ENCODE measurements at regions not wholly inside any gene's neighbourhood (a gene's known extent, or its start where the extent isn't known, plus 50 kb on each side); places are given as distances from the start of the nearest gene placed in this dataset.

DNA sequence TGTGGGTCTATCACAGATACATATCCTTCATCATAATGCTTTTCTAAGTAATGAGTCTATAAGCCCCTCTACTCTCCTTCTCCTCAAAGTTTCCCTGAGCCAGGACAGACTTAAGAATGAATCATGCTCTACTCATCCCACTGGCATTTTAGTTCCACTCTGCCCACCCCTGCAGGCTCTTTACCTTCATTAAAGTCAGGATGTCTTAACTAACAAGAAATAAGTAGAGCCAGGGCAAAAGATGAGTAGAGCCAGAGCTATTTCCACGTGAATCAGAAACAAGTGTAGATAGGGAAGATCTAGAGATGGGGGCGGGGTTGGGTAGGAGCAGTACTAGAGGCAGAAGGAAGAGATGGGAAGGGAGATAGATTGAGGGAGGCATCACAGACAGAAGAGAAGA, 790.5 kb downstream of the RNF144A start:
- no peaks in the 10 kb centered on the region for H3K4me1 ChIP-seq
- in situ Hi-C loops (cut with MboI; ENCODE audit: low sequenced_read_pairs): no loop called here
- no peaks in the 10 kb centered on the region for H3K27me3 ChIP-seq (ENCODE audit: low read depth)
- H3K9me3 ChIP-seq: no peaks in the 10 kb centered on the region
- no peak overlapping the region for H3K4me3 ChIP-seq
- no peaks in the 10 kb centered on the region for H3K36me3 ChIP-seq (replicated peaks)
- DNase-seq (ENCODE audit: low spot score in 2 of 2): no peak

DNA sequence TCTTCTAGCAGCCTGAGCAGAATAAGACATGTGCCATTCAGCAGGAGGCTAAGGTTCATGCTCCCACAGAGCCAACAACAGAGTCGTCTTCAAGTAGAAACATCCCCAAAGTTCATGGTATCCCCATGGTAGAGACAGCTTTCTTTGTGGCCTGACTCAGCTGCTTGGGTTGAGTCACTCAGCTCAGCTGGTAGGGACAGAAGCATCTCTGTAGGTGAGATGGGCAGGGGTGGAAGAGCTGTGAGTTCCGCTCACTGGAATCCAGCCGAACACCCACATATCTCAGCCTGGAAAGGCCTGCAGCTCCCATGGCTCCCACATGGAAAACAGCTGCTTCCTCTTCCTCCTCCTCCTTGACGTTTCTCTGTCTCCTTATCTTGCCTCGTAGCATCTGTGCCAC, 792.7 kb downstream of the RNF144A start:
- Histone ChIP-seq H3K27me3 (ENCODE audit: low read depth) (no peaks in the 10 kb centered on the region), H3K36me3 (replicated peaks) (no peaks in the 10 kb centered on the region), H3K4me1 (no peaks in the 10 kb centered on the region), H3K9me3 (no peaks in the 10 kb centered on the region), H3K4me3 (no peak overlapping the region)
- in situ Hi-C loops (cut with MboI; ENCODE audit: low sequenced_read_pairs): no loop called here
- DNase-seq (ENCODE audit: low spot score in 2 of 2): no peak

DNA sequence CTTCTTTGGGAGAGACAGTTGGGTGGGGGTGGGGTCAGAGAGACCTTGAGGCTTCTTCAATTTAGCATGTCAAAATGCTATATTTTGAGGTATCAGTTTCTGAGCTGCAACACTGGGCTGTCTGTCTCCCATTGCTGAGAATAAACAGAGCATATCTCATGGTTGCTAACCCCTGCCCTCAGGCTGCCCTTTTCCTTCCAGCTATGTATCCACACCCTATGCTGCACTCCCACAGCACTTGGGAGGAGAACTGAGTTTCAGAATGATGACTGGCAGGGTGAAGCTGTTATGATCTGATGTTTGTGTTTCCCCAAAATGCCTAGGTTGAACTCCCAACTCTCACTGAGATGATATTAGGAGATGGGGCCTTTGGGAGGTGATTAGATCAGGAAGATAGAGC, 794.0 kb downstream of the RNF144A start:
- in situ Hi-C loops (cut with MboI; ENCODE audit: low sequenced_read_pairs): no loop called here
- Histone ChIP-seq H3K9me3 (no peaks in the 10 kb centered on the region), H3K4me1 (no peaks in the 10 kb centered on the region), H3K36me3 (replicated peaks) (no peaks in the 10 kb centered on the region), H3K27me3 (ENCODE audit: low read depth) (no peaks in the 10 kb centered on the region), H3K4me3 (no peak overlapping the region)
- DNase-seq (ENCODE audit: low spot score in 2 of 2): no peak

DNA sequence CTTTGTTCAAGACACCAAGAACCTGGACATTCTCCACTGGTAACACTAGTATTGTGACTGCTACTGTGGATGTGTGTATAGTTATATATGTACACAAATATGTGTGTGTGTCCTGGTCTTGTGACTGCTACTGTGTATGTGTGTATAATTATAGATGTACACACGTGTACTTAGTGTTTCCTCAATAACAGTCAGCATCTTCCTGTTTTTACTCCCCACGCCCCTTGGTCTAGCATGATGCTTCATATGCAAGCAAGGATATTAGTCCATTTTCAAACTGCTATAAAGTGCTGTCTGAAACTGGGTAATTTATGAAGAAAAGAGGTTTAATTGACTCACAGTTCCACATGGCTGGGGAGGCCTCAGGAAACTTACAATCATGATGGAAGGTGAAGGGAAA, 802.7 kb downstream of the RNF144A start:
- H3K4me3 ChIP-seq: no peak overlapping the region
- H3K36me3 ChIP-seq (replicated peaks): no peaks in the 10 kb centered on the region
- H3K4me1 ChIP-seq: no peaks in the 10 kb centered on the region
- DNase-seq (ENCODE audit: low spot score in 2 of 2): no peak
- H3K9me3 ChIP-seq: no peaks in the 10 kb centered on the region
- in situ Hi-C loops (cut with MboI; ENCODE audit: low sequenced_read_pairs): no loop called here
- no peaks in the 10 kb centered on the region for H3K27me3 ChIP-seq (ENCODE audit: low read depth)

DNA sequence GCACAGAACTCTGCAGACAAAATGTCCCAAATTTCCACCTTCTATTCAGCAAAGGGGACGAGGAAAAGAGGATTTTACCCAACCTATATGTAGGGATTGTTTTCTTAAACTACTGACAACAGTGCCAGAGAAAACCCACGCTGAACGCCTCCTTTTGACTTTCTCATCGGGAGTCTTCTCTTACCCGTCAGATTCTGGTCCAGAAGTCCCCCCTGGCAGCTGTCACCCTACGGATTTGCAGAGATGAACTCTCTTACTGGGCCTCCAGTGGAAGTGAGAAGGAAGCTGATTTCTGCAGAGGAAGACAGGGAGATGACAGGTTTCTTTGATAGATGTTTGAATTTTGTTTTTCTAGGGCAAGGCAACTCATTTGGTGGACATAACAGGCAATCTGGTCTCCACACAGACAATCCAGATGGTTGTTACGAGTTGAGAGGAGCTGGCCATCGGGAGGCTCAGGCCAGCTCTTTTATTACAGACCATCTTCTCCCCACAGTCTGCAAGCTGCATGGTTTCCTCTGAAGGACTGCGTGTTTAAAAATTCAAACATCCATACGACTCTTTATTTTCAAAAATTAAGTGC, 804.3 kb downstream of the RNF144A start:
- no peaks in the 10 kb centered on the region for H3K36me3 ChIP-seq (replicated peaks)
- no peak for DNase-seq (ENCODE audit: low spot score in 2 of 2)
- no peaks in the 10 kb centered on the region for H3K27me3 ChIP-seq (ENCODE audit: low read depth)
- no peaks in the 10 kb centered on the region for H3K4me1 ChIP-seq
- no peaks in the 10 kb centered on the region for H3K9me3 ChIP-seq
- H3K4me3 ChIP-seq: no peak overlapping the region
- in situ Hi-C loops (cut with MboI; ENCODE audit: low sequenced_read_pairs): no loop called here

DNA sequence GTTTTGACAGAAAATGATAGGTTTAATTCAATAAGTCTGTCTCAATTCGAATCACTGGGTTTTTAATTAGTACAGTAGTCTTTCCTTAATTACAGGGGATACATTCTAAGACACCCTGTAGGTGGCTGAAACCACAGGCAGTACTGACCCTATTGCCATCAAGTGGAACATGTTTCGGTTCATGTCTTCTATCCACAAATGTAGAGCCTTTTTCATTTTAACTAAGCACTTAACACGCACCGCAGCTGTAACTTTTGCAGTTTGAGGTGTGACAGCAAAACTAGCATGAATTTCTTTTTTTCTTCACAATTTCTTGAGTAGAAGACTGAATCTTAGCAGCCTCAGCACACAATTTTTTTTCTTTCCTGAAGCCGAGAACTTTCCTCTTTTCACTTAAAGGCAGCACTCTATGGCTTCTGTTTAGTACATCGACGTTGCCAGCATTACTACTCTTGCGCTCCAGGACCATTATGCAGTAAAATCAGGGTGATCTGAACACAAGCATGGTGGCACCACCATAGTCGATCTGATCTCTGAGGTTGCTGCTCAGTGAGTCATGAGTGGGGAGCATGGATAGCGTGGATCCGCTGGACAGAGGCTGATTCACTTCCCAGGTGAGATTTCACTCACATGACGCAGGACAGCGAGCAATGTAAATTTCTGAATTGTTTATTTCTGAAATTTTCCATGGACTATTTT, 805.1 kb downstream of the RNF144A start:
- Histone ChIP-seq H3K27me3 (ENCODE audit: low read depth) (no peaks in the 10 kb centered on the region), H3K36me3 (replicated peaks) (no peaks in the 10 kb centered on the region), H3K4me3 (no peak overlapping the region), H3K4me1 (no peaks in the 10 kb centered on the region), H3K9me3 (no peaks in the 10 kb centered on the region)
- DNase-seq (ENCODE audit: low spot score in 2 of 2): no peak
- in situ Hi-C loops (cut with MboI; ENCODE audit: low sequenced_read_pairs): no loop called here

DNA sequence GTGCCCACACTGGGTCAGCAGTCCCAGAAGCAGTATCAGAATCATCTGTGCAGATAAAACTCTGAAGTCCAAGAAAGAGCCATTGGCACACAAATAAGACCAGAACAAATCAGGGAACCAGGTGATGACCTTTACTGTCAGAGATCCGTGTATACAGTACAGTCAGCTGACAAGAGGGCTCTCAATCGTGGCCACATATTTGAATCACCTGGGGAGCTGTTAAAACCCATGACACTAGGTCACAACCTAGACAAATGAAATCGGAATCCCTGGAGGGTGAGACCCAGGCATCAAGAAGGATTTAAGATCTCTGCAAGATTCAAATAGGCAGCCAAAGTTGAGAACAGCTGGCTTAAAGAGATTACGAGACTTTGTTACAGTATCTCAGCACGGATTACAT, 807.1 kb downstream of the RNF144A start:
- H3K9me3 ChIP-seq: no peaks in the 10 kb centered on the region
- in situ Hi-C loops (cut with MboI; ENCODE audit: low sequenced_read_pairs): no loop called here
- no peaks in the 10 kb centered on the region for H3K27me3 ChIP-seq (ENCODE audit: low read depth)
- no peaks in the 10 kb centered on the region for H3K36me3 ChIP-seq (replicated peaks)
- DNase-seq (ENCODE audit: low spot score in 2 of 2): no peak
- no peak overlapping the region for H3K4me3 ChIP-seq
- no peaks in the 10 kb centered on the region for H3K4me1 ChIP-seq

DNA sequence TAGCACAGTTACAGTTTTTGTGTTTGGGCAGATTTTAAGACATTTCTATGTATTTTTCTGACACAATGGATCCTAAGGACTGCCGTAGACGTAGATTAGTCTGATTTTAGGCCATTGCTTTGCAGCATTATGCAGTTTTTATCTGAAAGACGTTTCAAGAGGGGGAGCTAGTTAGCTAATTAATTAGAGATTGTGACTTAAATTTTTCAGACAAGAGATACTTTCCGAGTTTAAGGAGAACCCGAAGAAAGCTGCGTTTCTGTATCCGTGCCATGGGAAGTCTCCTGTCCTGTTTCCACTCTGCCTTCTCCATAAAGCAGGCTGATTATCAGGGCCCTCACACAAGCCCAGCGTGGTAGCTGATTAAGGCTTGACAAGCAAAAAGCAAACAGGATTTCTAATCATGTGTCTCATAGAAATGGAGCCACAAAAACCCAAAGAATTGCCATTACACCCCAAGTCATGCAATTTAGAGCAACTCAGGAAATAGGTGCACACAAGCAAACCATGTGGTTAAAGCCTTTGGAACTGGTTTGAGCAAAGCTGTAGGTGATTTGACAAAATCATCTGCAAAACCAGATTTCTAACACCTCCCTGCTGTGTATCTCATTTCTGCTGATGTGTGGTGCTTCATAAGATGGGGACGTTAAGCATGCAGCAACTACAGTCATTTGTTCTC, 808.1 kb downstream of the RNF144A start:
- Histone ChIP-seq H3K36me3 (replicated peaks) (no peaks in the 10 kb centered on the region), H3K9me3 (no peaks in the 10 kb centered on the region), H3K27me3 (ENCODE audit: low read depth) (no peaks in the 10 kb centered on the region), H3K4me3 (no peak overlapping the region), H3K4me1 (no peaks in the 10 kb centered on the region)
- DNase-seq (ENCODE audit: low spot score in 2 of 2): no peak
- in situ Hi-C loops (cut with MboI; ENCODE audit: low sequenced_read_pairs): no loop called here

DNA sequence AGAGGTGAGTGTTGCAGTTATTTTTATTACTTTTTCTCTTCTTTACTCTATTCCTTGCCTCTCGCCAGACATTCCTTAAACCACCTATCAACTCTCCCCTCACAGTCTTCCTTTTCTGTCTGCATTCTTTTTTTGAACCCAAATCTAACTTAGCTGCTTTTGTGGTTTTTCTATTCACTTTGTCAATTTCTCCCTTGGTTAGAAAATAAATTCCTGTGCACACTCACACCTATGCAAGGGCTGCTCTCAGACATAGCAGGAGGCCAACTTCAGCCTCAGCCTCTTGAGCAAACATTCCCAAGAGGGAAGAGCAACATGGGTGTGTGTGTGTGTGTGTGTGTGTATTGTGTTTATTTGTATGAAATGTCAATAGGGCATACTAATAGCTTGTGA, 808.6 kb downstream of the RNF144A start:
- no peaks in the 10 kb centered on the region for H3K27me3 ChIP-seq (ENCODE audit: low read depth)
- DNase-seq (ENCODE audit: low spot score in 2 of 2): no peak
- no peaks in the 10 kb centered on the region for H3K4me1 ChIP-seq
- in situ Hi-C loops (cut with MboI; ENCODE audit: low sequenced_read_pairs): no loop called here
- no peaks in the 10 kb centered on the region for H3K36me3 ChIP-seq (replicated peaks)
- no peak overlapping the region for H3K4me3 ChIP-seq
- H3K9me3 ChIP-seq: no peaks in the 10 kb centered on the region

DNA sequence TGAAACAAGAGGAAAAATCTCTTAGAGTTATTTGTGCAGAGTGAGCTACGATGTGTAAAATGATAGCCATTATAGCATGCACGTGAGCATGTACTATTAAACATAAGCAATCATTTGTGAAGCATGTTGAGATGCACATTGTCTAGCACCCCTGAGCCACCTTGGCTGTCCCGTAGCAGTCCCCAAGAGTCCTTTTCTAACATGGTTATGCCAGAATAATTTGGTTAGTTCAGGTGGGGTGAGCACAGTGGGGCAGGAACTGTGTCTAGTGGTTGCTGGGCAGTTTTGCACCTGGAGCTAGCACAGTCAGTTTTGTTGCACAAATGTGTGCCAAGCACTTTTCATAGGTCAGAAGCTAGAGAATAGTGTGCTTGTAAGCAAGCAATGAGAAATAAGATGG, 809.8 kb downstream of the RNF144A start:
- H3K36me3 ChIP-seq (replicated peaks): no peaks in the 10 kb centered on the region
- no peaks in the 10 kb centered on the region for H3K4me1 ChIP-seq
- H3K4me3 ChIP-seq: no peak overlapping the region
- H3K9me3 ChIP-seq: no peaks in the 10 kb centered on the region
- DNase-seq (ENCODE audit: low spot score in 2 of 2): no peak
- in situ Hi-C loops (cut with MboI; ENCODE audit: low sequenced_read_pairs): no loop called here
- no peaks in the 10 kb centered on the region for H3K27me3 ChIP-seq (ENCODE audit: low read depth)

DNA sequence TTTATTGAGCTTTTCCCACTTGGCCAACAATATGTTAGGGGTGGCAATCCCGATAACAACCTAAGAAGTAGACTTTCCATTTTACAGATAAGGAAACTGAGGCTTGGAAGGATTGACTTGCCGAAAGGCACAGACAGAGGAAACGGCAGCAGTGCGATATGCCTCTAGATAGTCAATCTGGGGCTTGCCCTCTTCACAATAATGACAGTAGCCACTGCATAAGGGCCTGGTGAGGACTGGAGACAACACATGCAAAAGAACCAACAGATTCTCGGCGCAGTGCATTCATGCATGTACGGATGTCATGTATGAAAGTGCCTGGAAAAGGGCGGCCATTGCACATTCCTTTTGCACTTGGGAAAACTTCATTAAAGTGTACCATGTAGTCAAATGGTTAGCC, 811.2 kb downstream of the RNF144A start:
- Histone ChIP-seq H3K4me3 (no peak overlapping the region), H3K4me1 (no peaks in the 10 kb centered on the region), H3K27me3 (ENCODE audit: low read depth) (no peaks in the 10 kb centered on the region), H3K36me3 (replicated peaks) (no peaks in the 10 kb centered on the region), H3K9me3 (no peaks in the 10 kb centered on the region)
- in situ Hi-C loops (cut with MboI; ENCODE audit: low sequenced_read_pairs): no loop called here
- DNase-seq (ENCODE audit: low spot score in 2 of 2): no peak

DNA sequence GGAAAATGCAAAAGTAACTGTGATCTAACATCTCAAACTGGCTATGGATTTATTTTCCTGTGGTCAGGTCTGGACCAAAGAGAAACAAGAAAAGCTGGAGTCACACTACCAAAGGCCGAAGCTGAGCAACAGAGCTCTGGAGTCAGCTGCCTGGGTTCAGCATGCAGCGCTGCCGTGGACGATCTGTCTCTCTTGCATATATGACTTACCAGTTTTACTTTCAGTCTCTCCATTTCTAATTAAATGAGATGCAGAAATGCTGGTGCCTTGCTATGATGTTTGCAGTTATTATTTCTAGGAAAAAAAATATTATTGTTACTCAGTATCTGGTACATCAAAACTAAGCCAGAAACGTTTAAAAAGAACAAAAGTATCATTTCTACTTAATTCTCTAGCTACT, 813.2 kb downstream of the RNF144A start:
- DNase-seq (ENCODE audit: low spot score in 2 of 2): no peak
- no peaks in the 10 kb centered on the region for H3K4me1 ChIP-seq
- in situ Hi-C loops (cut with MboI; ENCODE audit: low sequenced_read_pairs): no loop called here

DNA sequence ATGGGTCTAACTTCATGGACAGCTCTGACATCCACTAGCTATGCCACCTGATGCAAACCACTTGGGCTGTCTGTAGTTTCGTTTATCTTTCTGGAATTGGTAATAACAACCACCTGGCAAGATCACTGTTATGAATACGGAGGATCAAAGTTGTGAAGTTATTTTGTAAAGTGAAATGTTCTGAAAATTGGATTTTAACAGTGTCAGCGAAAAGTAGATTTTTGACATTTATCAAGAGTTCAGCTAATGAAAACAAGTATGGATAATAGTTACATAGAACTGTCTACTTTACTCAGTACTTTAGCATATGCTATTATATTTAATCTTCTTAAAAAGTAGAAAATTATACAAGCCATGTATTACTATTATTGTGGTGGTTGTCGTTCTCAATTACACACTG, 813.8 kb downstream of the RNF144A start:
- Histone ChIP-seq H3K9me3 (no peaks in the 10 kb centered on the region), H3K4me1 (no peaks in the 10 kb centered on the region), H3K4me3 (no peak overlapping the region), H3K27me3 (ENCODE audit: low read depth) (no peaks in the 10 kb centered on the region), H3K36me3 (replicated peaks) (no peaks in the 10 kb centered on the region)
- DNase-seq (ENCODE audit: low spot score in 2 of 2): no peak
- in situ Hi-C loops (cut with MboI; ENCODE audit: low sequenced_read_pairs): no loop called here

More for the DNA sequence above, 813.2 kb downstream of the RNF144A start:
- Histone ChIP-seq H3K36me3 (replicated peaks) (no peaks in the 10 kb centered on the region), H3K27me3 (ENCODE audit: low read depth) (no peaks in the 10 kb centered on the region), H3K9me3 (no peaks in the 10 kb centered on the region), H3K4me3 (no peak overlapping the region)

DNA sequence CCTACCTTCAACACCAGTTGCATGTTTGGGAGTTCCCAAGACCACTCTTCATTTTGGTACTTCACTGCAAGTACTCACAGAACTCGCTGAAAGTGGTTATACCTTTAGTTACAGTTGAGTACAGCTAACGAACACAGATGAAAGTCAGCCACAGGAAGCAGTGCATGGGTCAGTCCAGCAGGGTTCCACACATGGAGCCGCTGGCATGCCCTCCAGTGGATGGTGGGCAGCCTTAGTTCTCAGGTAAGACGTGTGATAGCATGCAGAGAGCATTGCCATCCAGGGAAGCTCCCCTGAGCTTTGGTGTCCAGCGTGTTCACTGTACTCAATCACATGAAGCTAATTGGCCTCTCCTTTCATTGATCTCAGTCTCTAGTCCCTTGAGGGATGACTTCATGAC, 815.3 kb downstream of the RNF144A start:
- Histone ChIP-seq H3K9me3 (no peaks in the 10 kb centered on the region), H3K4me3 (no peak overlapping the region), H3K4me1 (no peaks in the 10 kb centered on the region), H3K36me3 (replicated peaks) (no peaks in the 10 kb centered on the region), H3K27me3 (ENCODE audit: low read depth) (no peaks in the 10 kb centered on the region)
- in situ Hi-C loops (cut with MboI; ENCODE audit: low sequenced_read_pairs): no loop called here
- DNase-seq (ENCODE audit: low spot score in 2 of 2): no peak

All from HAP-1 (cell line).